Muscle of back (tissue), 3 donors: ENCODE measurements at regions not wholly inside any gene's neighbourhood (a gene's known extent, or its start where the extent isn't known, plus 50 kb on each side); places are given as distances from the start of the nearest gene placed in this dataset.
"Not testable (repeated sequence)": the region's sequence is repeated elsewhere in the genome, so short reads cannot be mapped to it uniquely, and the experiment has no call there.

Source experiments
- DNase-seq, 3 donors: peaks; one replicate each; pipeline versions ENCODE4 v3.0.0 to v3.0.0-alpha.2; 2013

DNA sequence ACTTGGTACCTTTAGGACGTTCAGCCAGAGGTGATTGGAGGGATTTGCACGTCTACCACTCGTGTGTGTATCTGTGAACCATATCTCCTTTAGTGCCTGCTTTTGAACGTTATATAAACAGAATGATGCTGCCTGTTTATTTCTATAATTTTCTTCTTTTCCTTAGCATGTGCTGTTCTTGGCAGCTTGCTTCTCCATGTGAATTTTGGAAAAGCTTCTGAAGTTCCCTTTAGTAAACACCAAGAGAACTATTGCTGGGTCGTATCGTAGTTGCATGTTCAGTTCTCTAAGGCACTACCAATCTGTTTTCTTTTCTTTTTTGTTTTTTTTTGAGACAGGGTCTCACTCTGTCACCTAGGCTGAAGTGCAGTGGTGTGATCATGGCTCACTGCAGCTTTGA, 73.8 kb upstream of the FANCC start:
- not testable (repeated sequence) for DNase-seq

DNA sequence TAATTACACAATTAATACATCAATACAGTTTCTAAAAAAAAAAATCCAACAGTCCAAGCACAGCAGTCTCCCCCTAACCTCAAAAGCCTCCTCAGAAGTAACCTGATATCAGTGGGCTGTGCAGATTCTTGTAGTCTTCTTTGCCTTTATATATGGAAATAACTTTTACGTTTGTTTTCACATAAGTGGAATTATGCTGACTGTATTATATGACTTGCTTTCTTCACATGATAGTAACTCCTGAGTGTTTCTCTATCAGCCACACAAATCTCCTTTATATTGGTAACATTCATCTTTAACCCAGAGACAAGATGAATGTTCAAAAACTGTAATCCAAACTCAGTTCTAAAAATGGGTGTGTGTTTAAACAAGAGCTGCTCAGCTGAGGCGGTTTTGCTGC, 71.9 kb upstream of the FANCC start:
- no peak for DNase-seq

DNA sequence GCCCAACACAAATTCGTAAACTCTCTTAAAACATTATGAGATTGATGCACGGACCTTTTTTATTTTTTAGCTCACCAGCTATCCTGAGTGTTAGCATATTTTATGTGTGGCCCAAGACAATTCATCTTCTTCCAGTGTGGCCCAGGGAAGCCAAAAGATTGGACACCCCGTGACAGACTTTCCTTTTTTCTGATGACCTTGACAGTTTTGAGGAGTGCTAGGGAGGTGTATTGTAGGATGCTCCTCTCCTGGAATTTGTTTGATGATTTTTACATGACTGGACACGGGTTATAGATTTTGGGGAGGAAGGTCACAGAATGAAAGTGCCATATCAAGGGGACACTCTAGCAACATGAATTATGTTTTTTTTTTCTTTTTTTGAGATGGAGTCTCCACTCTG, 69.3 kb upstream of the FANCC start:
- no peak for DNase-seq

DNA sequence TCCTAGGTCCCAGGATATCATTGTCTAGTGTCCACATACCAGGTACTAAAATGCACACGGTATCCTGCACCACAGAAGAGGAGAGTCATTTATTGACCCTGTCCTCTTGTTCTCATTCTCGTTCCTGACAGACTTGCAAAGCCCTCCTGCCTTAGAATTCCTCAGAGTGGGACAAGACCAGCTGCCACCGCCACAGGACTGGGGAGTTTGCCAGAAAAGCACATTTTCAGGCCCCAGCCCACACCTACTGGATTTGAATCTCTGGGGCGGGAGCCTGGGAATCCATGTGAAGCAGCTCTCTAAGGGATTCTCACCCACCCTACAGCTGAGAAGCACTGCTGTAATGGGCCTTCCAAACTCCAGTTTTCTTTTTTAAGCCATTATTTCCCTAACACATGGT, 68.0 kb upstream of the FANCC start:
- DNase-seq: peak in 1 of 3 donors; percentile 11

DNA sequence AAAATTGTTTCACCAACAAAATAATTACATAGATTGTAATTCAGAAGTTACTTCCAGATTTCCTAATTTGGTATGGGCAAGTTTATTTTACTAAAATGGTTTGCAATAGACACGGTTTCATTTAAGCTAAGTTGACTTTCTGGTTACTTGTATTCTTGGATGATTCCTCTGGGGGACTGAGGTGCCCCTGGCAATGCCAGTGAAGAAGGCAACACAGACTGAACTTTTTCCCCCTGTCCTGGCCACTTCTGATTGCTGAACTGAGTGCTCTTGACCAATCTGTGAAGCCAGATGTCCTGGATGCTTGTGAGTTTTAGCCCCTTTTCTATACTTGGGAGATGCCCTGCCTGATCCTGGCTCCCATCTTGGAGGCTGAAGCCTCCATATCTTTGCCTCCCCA, 66.3 kb upstream of the FANCC start:
- DNase-seq: no peak

DNA sequence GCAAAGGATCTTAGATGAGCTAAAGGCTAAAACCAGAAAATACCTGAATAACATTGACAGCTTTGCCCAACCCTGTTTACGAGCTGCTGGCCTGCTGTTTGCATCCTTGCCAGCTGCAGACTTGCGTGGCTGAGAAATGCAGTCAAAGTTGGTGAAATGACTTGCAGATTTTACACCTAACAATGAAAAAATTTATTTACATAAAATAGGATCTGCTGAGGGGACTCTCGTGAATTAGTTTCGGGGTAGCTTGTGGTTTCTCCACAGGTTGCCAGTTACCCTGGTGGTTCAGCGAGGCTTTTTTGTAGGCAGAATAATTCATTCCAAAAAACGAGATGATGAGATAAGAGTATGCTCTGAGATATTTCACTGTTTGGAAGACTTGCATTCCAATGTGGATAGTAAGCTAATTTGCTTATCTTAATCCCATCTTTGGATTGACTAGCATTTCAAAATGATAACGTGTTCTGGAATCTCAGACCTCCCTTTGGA, 65.7 kb upstream of the FANCC start:
- DNase-seq: peak in 1 of 3 donors; percentile 79

DNA sequence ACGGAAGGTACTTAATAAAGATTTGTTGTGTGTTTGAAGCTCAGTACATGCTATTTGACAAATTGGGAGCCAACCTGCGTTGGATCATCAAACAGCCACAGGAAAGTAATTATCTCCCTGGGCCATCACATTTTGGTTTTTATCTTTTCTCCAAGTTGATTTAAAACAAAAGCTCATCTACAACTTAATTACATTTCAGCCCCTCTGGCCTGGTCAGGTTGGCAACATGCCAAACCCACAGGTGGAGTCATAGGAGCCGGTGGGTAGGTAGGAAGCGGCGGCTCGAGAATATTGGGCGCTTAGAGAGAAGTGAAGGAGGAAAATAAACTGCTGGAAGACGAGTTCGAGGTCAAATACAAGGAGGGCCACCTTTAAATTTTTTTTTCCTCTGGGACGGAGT, 64.9 kb upstream of the FANCC start:
- DNase-seq: no peak

DNA sequence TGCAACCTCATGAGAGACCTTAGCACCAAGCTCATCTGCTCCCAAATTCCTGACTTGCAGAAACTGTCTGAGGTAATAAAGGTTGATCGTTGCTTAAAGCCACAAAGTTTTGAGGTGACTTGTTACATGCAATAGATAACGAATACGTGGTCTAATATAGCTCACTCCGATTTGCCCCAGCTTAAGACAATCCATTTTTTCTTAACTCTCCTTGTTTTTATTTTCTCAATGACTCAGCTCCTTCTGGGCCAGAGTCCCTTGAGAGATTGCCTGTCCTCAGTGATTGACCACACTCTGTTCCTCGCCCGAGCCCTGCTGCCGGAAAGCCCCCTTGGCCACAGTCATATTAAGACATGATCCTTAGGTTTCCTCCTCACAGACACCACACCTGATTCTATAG, 63.7 kb upstream of the FANCC start:
- no peak for DNase-seq

DNA sequence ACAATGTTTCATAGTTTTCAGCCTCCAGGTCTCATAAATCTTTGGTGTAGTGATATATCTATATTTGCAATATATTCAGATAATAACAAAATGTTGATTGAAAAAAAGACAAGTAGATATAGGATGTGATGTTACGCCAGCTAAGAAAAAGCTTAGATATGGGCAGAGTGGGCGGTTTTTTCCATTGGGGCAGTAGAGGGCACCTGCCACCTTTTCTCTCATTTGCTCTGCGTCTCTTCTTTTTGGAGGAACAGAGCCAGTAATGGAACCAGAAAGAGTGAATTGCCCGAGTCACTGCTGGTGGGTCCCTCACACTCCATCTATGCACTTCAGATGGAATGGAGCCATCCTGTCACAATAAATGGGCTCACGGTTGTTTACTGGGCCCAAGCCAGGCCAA, 62.1 kb upstream of the FANCC start:
- no peak for DNase-seq

DNA sequence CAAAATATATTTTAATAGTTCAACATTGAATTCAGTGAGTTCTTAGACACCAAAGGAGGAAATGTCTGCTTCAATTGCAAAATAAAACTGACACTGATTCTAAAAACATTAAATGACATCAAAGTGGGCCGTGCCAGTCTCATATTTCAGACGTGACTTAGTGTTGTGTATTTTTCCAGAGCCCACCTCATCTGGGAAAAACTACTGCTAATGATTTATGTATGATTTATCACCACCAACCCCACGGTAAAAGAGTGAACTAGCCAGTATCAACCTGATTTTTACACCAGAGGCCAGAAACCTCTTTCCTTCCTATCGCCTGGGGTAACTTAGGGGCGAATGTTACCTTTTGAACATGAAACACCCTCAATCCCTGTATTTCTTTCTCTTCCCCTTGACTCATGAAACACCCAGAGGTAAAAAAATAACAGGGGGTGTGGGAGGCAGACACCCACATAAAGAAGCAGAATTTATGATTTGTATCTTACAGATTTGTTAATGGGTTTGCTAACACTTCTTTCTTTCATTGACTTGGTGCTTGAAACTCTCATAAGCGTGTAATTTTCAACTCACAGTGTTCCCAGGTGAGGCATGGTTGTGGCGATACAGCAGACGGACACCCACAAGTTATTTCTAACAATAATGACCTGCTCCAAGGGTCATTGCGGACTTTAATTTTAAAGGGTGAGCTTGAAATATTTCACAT, 56.4 kb upstream of the FANCC start:
- DNase-seq: no peak

DNA sequence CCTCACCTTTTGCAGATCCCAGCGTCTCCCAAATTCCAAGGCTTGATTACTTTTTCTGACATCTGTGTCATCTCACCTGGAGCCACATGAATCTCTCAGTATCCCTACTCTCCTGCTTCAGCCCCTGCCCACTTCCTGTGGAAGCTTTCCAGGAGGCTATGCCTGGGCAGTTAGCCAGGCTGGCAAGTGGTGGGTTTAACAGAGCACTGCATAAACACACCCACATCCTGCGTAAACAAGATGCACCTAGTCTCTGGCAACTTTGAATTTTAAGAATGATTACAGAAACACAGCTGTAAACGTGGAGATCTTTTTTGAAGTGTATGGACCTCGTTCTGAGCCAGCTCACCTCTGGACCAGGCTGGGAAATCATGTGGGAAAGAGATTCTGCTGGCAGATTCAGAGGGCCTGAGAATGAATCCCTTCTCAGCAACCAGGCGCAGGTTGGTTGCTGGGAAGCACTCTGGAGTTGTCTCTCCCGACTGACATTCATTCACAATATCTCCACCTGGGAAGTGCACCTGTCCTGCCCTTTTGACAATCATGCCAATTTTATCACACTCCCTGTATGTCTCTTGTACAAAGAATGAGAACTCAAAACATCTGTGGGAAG, 55.7 kb upstream of the FANCC start:
- DNase-seq: peak in 1 of 3 donors; percentile 32

DNA sequence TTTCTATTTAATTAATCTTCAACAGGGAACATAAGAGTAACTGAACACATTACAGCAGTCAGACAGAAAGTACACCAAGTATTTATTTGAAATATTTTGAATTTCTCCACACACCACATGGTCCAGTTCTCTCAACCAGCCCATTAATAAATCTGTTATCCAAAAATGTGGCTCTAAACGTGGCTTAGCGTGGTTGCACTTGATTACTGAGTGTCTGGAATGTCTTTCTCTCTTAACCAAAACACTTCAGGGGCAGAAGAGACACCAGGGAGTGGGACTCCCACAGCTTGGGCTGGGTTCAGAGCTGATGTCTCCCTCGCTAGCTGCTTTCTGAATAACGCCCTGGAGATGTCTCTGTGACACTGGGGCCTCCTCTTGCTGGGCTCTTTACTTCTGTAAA, 52.6 kb upstream of the FANCC start:
- DNase-seq: no peak

DNA sequence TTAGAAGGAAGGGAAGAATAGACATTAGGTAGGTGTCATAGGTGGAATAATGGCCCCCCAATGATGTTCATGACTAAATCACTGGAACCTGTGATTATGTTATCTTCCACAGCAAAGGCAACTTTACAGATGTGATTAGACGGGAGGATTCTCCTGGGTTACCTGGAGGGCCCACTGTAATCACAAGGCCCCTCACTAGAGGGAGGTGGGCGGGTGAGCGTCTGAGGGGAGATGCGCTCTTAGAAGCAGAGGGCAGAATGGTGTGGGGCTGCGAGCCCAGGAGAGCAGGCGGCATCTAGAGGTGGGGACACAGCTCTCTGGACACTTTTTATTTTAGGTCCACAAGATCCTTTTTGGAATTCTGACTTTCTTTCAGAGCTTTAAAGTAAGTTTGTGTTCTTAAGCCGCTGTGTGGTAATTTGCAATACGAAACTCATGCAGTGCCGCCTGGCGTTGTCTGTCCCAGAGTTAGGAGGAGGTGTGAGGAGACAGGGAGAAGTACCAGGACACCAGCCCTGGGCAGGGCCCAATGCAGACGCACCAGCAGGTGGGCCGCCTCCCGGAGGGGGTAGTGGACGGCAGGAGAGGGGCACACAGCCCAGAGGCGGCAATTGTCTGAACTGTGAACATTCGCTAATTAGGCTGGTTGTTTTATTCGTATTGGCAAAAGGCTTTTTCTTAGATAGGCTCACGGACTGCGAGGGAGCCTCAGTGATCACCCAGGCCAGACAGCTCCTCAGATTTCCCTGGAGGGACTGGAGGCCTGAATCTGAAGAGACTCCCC, 51.1 kb upstream of the FANCC start:
- DNase-seq: no peak
